Stimulated activated CD4-positive, alpha-beta T cell treated with anti-CD3 and anti-CD28 coated beads, Interleukin-1b, Interleukin-23, amount 100 ng/mL, for 4 hours (primary cell): ENCODE measurements at regions not wholly inside any gene's neighbourhood (a gene's known extent, or its start where the extent isn't known, plus 50 kb on each side); places are given as distances from the start of the nearest gene placed in this dataset.

Experiments
- DNase-seq, 2 donors: peaks; one replicate each; pipeline ENCODE4 v3.0.0-alpha.2; 2020; ENCODE audit warnings: low read depth in 2 of 2

DNA sequence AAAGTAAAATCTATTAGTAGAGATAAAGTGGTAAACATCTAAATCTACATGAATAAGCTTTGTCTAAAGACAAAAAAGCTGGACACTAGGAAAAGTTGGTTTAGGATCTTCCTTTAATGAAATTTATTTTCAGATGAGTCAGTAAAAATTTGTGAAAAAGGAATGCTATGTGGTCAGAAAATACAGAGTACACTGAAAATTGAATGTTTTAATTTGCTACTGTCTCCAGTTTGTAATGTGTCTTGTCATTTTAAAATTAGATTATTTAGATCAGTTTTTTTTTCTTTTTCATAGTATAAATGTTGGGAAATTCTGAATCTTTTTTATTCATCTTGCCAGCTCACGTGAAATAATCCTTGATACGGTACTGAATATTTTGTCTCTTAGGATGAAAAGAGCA lies 56.9 kb downstream of the SLITRK6 start:
- no peak for DNase-seq

DNA sequence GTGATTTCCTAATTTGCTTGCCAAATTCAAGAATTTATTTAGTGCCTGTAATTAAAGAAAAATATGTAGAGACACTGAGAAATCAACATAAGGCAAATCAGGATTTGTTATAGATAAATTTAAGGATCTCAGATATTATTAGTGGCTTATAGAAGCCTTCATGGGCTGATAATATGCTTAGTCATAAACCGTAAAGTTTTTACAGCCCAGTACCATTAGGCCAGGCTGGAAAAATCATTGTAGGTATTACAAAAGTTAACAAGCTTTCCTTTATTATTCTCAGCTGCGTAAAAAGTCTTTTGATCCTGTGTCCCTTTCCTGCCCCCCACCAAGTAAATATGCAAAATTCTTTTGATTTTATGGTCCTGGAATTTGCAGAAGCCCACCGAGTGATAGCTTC lies 58.2 kb downstream of the SLITRK6 start:
- no peak for DNase-seq

DNA sequence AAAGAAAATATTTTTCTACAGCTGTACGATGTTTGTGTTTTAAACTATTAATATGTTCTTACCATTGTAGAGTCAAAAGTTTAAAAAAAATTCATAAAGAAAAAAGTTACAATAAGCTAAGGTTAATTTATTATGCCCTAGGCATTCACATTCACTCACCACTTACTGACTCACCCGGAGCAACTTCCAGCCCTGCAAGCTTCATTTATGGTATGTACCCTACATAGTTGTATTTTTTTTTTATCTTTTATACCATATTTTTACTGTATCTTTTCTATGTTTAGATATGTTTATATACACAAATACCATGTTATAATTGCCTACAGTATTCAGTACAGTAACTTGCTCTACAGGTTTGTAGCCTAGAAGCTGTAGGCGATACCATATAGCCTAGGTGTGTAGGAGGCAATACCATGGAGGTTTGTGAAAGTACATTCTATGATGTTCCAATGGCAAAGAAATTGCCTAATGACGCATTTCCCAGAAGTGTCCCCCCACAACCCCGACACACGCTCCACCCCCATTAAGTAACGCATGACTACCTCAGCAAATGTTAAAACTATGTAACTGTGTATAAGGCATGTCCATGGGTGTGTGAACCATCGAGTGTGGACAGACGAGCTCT lies 60.4 kb downstream of the SLITRK6 start:
- no peak for DNase-seq

DNA sequence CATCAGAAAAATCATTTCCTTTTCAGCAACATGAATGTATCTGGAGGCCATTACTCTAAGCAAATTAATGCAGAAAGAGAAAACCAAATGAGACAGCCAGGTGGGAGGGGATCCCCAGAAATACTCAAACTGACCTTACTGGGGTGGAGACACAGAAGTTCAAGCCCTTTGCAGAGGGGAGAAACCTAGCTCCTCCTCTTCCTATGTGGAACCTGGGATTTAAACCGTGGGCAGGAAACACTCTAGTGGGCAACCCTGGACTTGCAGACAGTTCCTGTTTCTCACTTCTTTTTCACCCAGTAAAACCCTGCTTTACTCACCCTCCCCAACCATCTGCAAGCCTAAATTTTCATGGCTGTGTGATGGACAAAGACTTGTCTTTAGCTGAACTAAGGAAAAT lies 61.3 kb downstream of the SLITRK6 start:
- DNase-seq: no peak

DNA sequence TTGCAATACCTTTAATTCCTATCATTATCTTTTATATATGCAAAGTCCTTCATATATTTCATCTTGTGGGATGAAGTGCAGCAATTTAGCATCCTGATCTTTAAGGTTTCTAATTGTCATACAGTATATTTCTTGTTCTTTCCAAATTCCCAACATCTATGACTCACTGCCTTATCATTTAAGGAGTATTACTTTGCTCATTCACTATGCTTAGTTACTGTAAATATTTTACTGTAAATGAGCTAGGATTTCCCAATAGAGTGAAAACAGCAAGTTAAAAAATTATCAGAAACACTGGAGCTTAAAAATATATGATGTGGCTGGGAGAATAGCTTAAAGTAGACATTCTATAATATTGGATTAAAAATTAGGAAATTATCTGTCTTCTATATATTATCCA lies 69.9 kb downstream of the SLITRK6 start:
- DNase-seq: no peak

DNA sequence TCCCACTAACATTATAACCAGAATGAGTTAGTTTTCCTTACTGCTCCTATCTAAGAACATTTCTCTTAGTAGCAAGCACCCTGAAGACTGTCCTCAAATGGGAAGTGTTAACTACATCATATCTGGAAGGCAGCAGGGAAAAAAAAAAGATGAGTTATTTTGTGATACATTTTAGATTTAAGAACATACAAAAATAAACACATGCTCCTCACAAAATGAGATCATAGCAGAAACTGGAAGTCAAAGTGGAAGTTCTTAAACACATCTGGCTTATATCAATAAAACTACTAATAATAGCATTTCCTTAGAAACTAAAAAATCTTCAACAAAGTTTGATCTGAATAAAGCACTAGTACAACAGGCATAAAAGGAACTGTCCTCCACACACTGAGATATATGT lies 70.4 kb downstream of the SLITRK6 start:
- DNase-seq: no peak

DNA sequence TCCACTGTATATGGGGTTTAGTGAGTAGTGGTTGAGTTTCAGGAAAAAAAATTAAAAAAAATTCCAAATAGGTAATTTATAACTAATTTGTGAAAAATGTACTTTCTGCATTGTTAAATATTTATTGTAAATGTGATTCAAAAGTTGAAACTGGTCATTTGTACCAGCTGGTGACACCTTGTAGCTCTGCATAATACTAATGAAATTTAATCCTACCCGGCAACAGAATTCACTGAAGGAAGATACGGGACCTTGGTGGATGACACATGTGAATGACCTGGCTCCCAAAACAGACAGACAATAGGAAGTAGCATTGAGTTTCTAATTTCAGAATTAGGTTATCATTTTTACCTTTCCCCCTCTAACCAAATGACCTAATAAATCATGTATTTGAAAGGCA lies 73.8 kb downstream of the SLITRK6 start:
- no peak for DNase-seq

DNA sequence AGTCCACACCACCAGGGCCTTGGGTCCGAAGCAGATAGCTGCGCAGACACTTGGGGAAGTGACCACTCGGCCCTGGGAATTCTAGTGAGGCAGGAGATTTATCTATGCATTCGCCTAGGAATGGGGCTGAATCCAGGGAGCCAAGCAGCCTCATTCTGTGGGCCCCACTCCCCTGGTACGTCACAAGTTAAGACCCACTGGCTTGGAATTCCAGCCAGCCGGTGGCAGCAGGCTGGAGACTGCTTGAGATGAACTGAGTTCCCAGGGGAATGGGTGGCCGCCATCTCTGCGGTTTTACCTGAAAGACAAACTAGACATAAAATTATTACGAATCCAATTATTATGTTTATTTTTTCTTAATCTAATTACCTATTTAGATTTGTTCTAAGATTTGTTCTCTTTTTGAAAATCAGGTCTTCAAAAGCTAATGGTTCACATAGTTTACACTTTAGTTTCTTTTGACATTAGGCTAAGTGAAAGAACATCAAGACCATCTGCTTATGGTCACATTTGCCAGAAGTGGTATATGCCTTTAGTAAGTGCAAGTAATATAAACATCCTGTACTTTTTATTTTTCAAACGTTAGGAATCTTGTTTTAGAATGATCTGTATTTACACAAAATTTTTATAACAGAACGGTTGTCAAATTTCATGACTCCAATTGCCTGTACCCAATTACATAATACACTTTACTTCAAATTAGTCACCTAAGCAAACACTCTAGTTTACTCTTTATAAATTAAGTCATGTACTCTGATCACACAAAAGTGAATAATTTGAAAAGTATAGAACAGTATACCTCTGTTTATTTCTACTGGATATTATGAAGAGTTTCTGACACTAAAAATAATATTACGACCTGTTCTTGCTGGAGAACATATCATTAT lies 74.4 kb downstream of the SLITRK6 start:
- no peak for DNase-seq

DNA sequence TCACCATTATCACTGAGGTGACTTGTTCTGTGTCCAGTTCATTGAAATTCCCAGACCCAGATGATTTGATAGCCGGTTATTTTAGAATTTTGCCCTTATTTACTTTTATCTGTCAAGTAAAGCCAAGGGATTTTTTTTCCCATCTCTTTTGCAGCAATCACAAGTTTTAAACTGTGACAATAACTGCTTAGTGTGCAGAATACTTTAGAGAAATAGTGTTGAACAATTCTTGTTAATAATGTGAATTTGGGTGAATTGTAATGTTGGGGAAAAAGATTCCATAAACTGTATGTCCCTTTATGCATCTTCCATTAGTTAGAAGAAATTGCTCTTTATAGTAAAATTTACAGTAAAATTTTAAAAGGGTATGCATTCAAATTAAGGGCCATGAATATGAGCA lies 79.5 kb downstream of the SLITRK6 start:
- no peak for DNase-seq

DNA sequence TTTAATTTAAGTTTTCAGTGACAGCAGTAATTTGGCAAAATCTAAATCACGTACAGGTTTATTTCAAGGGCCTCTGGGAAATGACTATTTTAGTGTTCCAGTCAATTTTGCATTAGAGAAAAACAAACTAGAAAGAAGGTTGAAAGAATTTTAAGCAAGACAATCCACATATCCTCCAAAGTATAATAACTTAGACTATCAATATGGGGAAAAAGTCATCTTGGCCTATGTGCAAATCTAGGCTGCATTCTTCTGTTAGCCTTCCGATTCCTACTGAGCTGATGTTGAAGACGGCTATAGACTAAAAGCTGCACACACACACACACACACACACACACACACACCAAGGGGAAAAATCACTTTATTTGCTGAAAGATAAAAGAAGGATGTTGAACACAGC lies 81.3 kb downstream of the SLITRK6 start:
- no peak for DNase-seq

DNA sequence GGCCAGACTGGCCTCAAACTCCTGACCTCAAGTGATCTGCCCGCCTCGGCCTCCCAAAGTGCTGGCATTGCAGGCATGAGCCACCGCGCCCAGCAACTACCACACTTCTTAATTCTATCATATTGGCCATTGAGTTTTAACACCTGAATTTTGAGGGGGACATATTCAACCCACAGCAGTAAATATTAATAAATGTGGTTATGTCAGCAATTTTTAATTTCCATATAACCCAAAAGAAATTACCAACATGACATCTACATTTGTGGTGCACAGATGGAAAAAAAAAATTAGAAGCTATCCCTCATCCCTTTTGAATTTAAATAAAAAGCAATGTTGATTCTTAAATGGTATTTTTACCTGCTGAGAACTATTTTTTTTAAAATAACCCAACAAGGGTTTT lies 88.7 kb downstream of the SLITRK6 start:
- no peak for DNase-seq

DNA sequence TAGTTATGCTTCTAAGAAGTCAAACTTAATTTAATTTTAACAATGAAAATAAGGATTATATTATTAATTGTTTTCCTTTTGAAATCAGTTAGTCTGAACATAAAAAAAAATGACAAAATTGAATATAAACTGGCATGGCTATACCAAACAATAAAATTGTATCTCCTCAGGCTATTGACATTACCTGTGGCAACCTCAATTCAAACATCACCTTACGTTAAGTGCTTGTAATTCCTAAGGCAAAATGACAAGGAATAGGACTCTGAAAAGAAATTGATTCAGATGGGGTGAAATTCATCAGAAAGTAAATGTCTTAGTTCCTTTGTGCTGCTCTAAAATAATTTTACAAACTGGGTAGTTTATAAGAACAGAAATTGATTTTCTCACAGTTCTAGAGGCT lies 89.5 kb downstream of the SLITRK6 start:
- DNase-seq: no peak

DNA sequence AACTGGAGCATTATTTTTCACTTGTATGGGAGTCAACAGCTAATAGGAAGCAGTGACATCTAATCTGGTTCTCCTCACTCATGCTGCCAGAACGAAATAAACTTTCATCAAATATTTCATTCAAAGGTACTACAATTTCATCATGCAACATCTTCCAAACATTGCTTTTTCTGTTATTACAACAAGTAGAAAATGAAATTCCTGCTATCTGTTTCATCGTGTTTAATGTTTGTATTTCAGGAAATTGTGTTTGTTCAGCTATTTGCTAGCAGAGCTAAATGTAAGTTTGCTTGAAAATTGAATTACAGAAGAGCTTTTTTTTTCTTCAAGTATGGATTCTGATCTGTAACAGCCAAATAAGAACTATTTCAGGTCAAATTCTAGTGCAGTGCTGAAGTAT lies 90.1 kb downstream of the SLITRK6 start:
- no peak for DNase-seq

DNA sequence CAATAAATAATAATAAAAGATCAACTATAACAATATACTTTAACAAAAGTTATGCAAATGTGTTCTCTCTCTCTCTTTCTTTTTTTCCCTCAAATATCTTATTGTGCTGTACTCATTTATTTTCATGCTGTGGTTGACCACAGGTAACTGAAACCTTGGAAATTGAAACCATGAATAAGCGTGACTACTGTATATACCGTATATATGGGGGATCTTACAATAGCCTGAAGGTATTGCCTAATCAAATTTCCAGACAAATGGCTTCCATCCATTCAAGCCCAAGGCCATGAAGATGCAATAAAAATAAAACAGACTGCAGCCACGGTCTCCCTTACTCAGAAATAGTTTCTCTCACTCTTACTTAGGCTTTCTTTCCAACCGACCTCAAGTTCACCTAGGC lies 98.3 kb downstream of the SLITRK6 start:
- no peak for DNase-seq

DNA sequence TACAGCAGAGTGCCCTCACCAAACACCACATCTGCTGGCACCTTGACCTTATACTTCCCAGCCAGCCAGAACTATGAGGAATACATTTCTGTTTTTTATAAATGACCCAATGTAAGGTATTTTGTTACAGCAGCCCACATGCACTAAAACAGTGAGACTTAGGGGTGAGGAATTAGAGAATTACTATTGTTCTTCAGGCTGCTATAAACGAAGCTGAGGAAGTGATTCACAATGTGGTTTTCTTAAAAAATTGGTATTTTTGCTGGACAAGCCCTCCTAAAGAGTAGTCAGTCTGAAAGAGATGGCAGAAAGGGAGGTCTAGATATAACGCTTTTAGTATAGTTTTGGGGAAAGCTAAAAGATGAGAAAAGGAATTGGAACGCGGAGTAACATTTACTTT lies 101.0 kb downstream of the SLITRK6 start:
- no peak for DNase-seq

DNA sequence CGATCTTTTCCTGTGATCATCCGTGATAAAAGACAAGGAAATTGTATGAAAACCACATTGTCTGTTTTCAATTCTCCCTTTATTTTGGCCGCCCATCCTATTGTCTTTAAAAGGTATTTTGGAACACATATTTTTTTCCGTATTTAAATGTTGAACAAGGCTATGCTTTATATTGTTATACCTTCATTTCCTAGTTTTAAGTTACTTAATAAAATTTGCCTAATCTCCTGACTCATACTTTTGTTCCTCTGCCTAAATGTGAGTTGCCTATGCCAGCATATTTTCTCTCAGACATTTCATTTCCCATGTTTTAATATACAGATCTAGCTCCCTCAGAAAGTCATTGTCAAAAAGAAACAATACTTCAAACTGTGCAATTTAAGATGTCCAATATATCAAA lies 104.2 kb downstream of the SLITRK6 start:
- DNase-seq: no peak

DNA sequence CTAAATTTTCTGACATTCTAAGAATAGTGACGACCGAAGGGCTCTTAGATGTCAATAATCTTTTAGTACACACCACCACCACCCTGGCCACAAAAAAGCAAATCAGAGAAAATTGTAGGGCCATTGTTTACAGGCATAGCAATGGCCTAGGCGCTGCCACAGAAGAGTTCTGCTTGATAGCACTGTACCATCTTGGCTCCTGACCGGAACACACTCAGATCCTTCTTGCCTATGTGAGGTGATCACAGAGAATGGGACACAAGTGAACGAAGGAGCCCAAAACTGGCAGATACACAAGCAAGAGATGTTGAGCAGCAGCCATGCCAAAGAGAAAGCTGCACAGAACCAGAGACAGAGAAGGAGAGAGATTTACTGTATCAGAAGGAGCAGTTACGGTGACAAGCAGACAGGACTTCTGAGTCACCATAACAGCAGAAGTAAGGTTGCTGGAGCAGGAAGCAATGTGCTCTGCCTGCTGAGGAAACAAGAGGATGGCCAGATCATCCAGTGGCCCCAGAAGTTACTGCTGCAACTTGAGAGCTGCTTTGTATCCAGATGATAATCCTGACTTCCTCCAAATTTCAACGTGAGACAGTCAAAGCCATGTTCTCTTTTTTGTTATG lies 105.2 kb downstream of the SLITRK6 start:
- DNase-seq: no peak

DNA sequence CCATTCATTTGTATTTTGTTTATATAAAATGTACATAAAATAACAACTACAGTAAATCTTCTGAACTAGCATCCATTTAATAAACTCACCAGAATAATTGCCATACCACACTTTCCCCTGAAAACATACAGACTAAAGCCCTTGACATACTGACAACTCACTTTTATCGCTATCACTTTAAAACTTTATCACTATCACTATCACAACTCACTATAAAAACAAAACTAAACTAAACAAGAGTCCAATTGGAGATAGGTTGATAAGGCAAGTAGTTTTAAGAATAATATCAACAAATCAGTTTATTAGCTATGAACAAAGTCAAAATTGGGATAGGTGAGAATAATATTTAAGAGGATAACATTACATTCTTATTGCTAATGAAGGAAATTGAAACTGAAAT lies 108.9 kb downstream of the SLITRK6 start:
- DNase-seq: no peak

DNA sequence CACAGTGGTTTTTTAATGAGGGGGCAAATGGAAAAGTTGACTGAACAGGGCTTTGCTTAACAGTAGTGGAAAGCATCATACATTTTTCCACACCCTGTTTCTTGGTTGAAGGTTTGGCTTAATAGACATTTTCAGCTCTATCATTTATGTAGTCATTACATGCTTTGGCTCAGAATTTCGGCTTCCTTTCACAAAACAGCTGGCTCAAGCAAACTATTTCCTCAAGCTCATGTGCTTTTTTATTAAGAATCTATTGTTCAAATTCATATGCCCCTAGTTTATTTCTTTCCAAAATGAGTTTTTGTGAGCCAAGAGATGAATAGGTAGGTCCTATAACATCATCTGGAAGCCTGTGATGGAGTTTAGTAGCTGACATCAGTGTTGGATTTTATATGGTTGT lies 113.8 kb downstream of the SLITRK6 start:
- no peak for DNase-seq

DNA sequence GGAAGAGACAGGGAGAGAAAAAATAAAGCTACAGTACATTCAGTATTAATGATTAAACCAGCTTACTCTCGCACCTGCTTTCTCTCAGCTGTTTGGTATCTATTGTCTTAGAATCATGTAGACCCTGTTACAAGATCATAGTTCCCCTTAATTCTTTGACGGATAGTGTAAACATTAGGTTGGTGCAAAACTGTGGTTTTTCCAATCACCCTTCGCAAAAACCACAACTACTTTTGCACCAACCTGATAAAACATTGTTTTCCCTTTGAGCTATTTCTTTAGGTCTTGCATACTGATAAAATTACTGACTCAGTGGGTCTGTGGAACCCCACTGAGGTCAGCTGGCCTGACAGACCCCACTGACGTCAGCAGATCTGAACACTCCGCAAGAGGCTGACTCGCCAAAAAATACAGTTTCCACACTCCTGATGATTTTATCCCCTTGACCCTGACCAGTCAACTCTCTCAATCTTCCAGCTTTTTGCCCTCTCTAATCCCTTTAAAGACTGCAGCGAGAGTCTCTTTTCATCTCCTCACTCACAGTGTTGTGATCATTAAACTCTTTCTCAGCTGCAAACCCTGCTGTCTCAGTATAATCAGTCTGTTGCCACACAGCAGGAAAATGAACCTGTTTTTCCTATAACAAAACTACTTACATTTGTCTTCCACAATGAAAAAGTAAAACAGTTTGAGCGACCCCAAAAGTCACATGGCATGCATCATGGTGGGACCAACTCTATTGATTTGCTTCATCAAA lies 123.9 kb downstream of the SLITRK6 start:
- DNase-seq: no peak

DNA sequence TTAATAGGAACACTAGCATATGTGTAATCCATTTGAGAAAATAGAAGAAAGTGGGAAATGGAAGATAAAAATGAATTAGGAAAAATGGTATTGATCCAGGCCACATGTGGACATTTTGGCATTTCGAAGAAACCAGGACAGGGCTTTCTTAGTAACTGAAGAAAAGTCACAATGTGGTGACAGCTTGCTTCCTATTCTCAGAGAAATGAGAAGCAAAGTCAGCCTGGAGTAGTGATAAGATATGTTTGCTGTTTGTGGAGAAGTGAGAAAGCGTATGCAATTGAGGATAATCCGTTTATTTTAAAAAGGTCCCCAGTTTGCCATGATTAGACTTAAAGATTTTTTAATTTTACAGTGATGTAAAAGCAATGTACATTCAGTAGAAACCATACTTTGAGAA lies 127.9 kb downstream of the SLITRK6 start:
- DNase-seq: no peak

DNA sequence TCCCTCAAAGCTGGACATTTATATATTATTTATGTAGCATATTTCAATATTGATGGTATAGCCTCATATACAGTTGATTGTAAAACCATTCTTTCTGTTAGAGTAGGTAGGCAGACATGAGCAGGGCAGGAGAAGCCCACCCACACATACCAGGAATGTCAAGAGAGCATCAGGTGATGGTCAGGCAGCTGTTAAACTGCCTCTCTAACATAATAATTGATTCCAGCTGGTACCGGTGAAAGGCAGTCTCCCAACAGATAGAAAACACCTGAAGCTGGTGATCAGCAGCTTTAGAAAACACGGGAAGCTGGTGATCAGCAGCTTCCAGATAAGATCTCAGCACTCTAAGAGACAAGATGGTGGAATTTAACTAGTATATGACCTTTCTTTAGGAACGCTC lies 132.9 kb downstream of the SLITRK6 start:
- no peak for DNase-seq
